Neural cell (in vitro differentiated cells): ENCODE measurements at regions not wholly inside any gene's neighbourhood (a gene's known extent, or its start where the extent isn't known, plus 50 kb on each side); places are given as distances from the start of the nearest gene placed in this dataset.

Source experiments
- H2AFZ ChIP-seq: fragments of 200-600, 300-800 bp; sonication (generic), shearing (Covaris generic); 2 replicates; pipeline ENCODE4 v1.6.0; 2014; ENCODE audit warnings: low read depth, mild to moderate bottlenecking, antibody characterized with exemption, low read length, moderate library complexity
- H3F3A ChIP-seq: fragments of 200-600 bp; shearing (Covaris generic); 2 replicates; pipeline ENCODE4 v1.6.1; 2016; ENCODE audit warnings: mild to moderate bottlenecking, moderate library complexity, mixed read lengths, antibody characterized with exemption, low read length; ENCODE audit not compliant: insufficient read depth, poor library complexity, severe bottlenecking
- H3K27ac ChIP-seq: fragments of 200-600, 300-800 bp; sonication (generic), shearing (Covaris generic); 2 replicates; pipeline ENCODE4 v1.5.1; 2014; ENCODE audit warnings: mild to moderate bottlenecking, low read length, moderate library complexity
- H3K27me3 ChIP-seq: fragments of 300-800, 200-600 bp; sonication (generic), shearing (Covaris generic); 2 replicates; pipeline ENCODE4 v1.6.0; 2014; ENCODE audit warnings: mild to moderate bottlenecking, low read depth, low read length, moderate library complexity; ENCODE audit not compliant: insufficient read depth
- H3K36me3 ChIP-seq: fragments of 300-800, 200-600 bp; sonication (generic), shearing (Covaris generic); 2 replicates; pipeline ENCODE4 v1.5.1; 2014; ENCODE audit warnings: mild to moderate bottlenecking, antibody characterized with exemption, low read length, moderate library complexity; ENCODE audit not compliant: insufficient read depth
- H3K4me2 ChIP-seq: fragments of 300-800, 200-600 bp; sonication (generic), shearing (Covaris generic); 2 replicates; pipeline ENCODE4 v1.6.0; 2014; ENCODE audit warnings: mild to moderate bottlenecking, low read length
- H3K4me3 ChIP-seq: fragments of 300-800, 200-600 bp; sonication (generic), shearing (Covaris generic); 2 replicates; pipeline ENCODE4 v1.5.1; 2014; ENCODE audit warnings: mild to moderate bottlenecking, low read length, moderate library complexity
- H3K79me2 ChIP-seq: fragments of 200-600 bp; shearing (Covaris generic); replicated peaks from 2 replicates; pipeline ENCODE4 v1.6.0; 2014; ENCODE audit warnings: mild to moderate bottlenecking, low read length, moderate library complexity; ENCODE audit not compliant: insufficient read depth
- H3K9ac ChIP-seq: fragments of 300-800, 200-600 bp; sonication (generic), shearing (Covaris generic); 2 replicates; pipeline ENCODE4 v1.6.1; 2016; ENCODE audit warnings: mild to moderate bottlenecking, low read length, mixed read lengths
- H3K9me2 ChIP-seq: fragments of 200-600 bp; shearing (Covaris generic); 2 replicates; pipeline ENCODE4 v1.6.1; 2016; ENCODE audit warnings: mild to moderate bottlenecking, low read length, mixed read lengths; ENCODE audit not compliant: insufficient read depth
- H3K9me3 ChIP-seq: fragments of 200-600, 300-800 bp; sonication (generic), shearing (Covaris generic); 2 replicates; pipeline ENCODE4 v1.6.1; 2016; ENCODE audit warnings: mild to moderate bottlenecking, mixed run types, low read length, moderate library complexity, mixed read lengths
- H4K20me1 ChIP-seq: fragments of 200-600 bp; shearing (Covaris generic); 2 replicates; pipeline ENCODE4 v1.6.1; 2016; ENCODE audit warnings: mild to moderate bottlenecking, mixed run types; ENCODE audit not compliant: insufficient read depth
- EP300 ChIP-seq: fragments of 450-650 bp; conservative IDR thresholded peaks from 2 replicates; pipeline ENCODE4 v1.6.1; 2014; ENCODE audit warnings: antibody characterized with exemption, mild to moderate bottlenecking, moderate library complexity; ENCODE audit not compliant: poor library complexity, severe bottlenecking
- EZH2 ChIP-seq: fragments of 200-600, 300-800 bp; shearing (Covaris generic), sonication (generic); IDR thresholded peaks from 2 replicates; pipeline ENCODE4 v1.6.1; 2014; ENCODE audit warnings: antibody characterized with exemption, low read length, borderline replicate concordance, mild to moderate bottlenecking; ENCODE audit not compliant: insufficient read depth, poor library complexity, severe bottlenecking
- MXI1 ChIP-seq: fragments of 450-650 bp; conservative IDR thresholded peaks from 2 replicates; pipeline ENCODE4 v1.6.1; 2014; ENCODE audit warnings: antibody characterized with exemption, mild to moderate bottlenecking; ENCODE audit not compliant: poor library complexity, severe bottlenecking
- POLR2AphosphoS5 ChIP-seq: IDR thresholded peaks from 2 replicates; pipeline ENCODE4 v1.6.1; 2012
- RAD21 ChIP-seq: fragments of 450-650 bp; conservative IDR thresholded peaks from 2 replicates; pipeline ENCODE4 v1.6.1; 2014; ENCODE audit warnings: antibody characterized with exemption, mild to moderate bottlenecking, moderate library complexity
- REST ChIP-seq: IDR thresholded peaks from 2 replicates; pipeline ENCODE4 v1.6.1; 2012; ENCODE audit warnings: borderline replicate concordance
- SMC3 ChIP-seq: fragments of 450-650 bp; conservative IDR thresholded peaks from 2 replicates; pipeline ENCODE4 v1.6.1; 2014; ENCODE audit warnings: antibody characterized with exemption, mild to moderate bottlenecking, moderate library complexity; ENCODE audit not compliant: poor library complexity
- TAF1 ChIP-seq: IDR thresholded peaks from 2 replicates; pipeline ENCODE4 v1.6.1; 2012; ENCODE audit warnings: low read depth
- TF ChIP-seq, protein P1 (sequence below): fragments of 450-650 bp; IDR thresholded peaks from 2 replicates; pipeline ENCODE4 v1.5.1; 2014; ENCODE audit warnings: antibody characterized with exemption, mild to moderate bottlenecking, moderate library complexity; ENCODE audit not compliant: poor library complexity, severe bottlenecking

GRCh38 chr2:128633501-128633900, 314.8 kb upstream of the HS6ST1 start:
- H3K9ac ChIP-seq = no peak overlapping the region
- H3K9me2 ChIP-seq = no peaks in the 10 kb centered on the region
- no peak overlapping the region for H3K4me2 ChIP-seq
- H3K9me3 ChIP-seq = no peaks in the 10 kb centered on the region
- no peaks in the 10 kb centered on the region for H3K36me3 ChIP-seq
- H3K27me3 ChIP-seq = no peaks in the 10 kb centered on the region
- no peaks in the 10 kb centered on the region for H3F3A ChIP-seq
- no peaks in the 10 kb centered on the region for H3K79me2 ChIP-seq
- H4K20me1 ChIP-seq = no peaks in the 10 kb centered on the region
- H3K4me3 ChIP-seq = no peak overlapping the region
- no peak overlapping the region for H3K27ac ChIP-seq
- no peak for TF ChIP-seq TAF1
- no peak for TF ChIP-seq RAD21
- no peak overlapping the region for H2AFZ ChIP-seq

- Histone ChIP-seq H2AFZ (no peak overlapping the region), H3K4me3 (no peak overlapping the region), H4K20me1 (no peaks in the 10 kb centered on the region), H3K79me2 (no peaks in the 10 kb centered on the region), H3K27me3 (no peaks in the 10 kb centered on the region), H3K9me2 (no peaks in the 10 kb centered on the region), H3K9me3 (no peaks in the 10 kb centered on the region), H3K27ac (no peak overlapping the region), H3K9ac (no peak overlapping the region), H3F3A (no peaks in the 10 kb centered on the region), H3K36me3 (no peaks in the 10 kb centered on the region), H3K4me2 (no peak overlapping the region)
- TF ChIP-seq SMC3 (no peak), REST (no peak), TAF1 (no peak), RAD21 (no peak), MXI1 (no peak), EZH2 (no peak), EP300 (no peak), POLR2AphosphoS5 (no peak)
- TF ChIP-seq, protein P1, sequence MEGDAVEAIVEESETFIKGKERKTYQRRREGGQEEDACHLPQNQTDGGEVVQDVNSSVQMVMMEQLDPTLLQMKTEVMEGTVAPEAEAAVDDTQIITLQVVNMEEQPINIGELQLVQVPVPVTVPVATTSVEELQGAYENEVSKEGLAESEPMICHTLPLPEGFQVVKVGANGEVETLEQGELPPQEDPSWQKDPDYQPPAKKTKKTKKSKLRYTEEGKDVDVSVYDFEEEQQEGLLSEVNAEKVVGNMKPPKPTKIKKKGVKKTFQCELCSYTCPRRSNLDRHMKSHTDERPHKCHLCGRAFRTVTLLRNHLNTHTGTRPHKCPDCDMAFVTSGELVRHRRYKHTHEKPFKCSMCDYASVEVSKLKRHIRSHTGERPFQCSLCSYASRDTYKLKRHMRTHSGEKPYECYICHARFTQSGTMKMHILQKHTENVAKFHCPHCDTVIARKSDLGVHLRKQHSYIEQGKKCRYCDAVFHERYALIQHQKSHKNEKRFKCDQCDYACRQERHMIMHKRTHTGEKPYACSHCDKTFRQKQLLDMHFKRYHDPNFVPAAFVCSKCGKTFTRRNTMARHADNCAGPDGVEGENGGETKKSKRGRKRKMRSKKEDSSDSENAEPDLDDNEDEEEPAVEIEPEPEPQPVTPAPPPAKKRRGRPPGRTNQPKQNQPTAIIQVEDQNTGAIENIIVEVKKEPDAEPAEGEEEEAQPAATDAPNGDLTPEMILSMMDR = no peak
Observed at GRCh38 chr2:128635361-128635900, 316.8 kb upstream of the HS6ST1 start.

DNA sequence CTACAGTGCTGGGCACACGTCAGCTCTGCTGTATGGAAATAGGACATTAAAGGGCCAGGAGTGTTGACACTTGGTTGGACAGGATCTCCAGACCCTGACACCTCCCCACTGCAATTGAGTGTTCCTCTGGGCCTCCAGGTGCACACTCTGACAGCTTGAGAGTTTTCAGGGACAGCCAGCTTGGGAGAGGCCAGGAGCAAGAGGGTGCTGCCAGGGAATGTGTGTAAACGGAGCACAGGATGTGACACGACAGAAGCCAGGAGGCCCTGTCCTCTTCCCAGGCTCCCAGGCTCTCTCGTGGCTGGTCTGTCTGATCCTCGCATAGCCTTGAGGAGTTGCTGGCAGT, 318.1 kb upstream of the HS6ST1 start:
- no peak overlapping the region for H3K4me3 ChIP-seq
- no peaks in the 10 kb centered on the region for H3F3A ChIP-seq
- H3K79me2 ChIP-seq = no peaks in the 10 kb centered on the region
- TF ChIP-seq RAD21 = no peak
- no peak for TF ChIP-seq MXI1
- no peak for TF ChIP-seq TAF1
- no peak for TF ChIP-seq POLR2AphosphoS5
- TF ChIP-seq SMC3 = no peak
- TF ChIP-seq, protein P1 = no peak
- TF ChIP-seq EP300 = no peak
- TF ChIP-seq REST = no peak
- TF ChIP-seq EZH2 = no peak
- H4K20me1 ChIP-seq = no peaks in the 10 kb centered on the region
- no peak overlapping the region for H3K27ac ChIP-seq
- H3K9ac ChIP-seq = no peak overlapping the region
- no peak overlapping the region for H2AFZ ChIP-seq
- H3K27me3 ChIP-seq = no peaks in the 10 kb centered on the region
- no peaks in the 10 kb centered on the region for H3K36me3 ChIP-seq
- no peaks in the 10 kb centered on the region for H3K9me3 ChIP-seq
- no peaks in the 10 kb centered on the region for H3K9me2 ChIP-seq
- no peak overlapping the region for H3K4me2 ChIP-seq
